ENCODE measurements at regions not wholly inside any gene's neighbourhood (a gene's known extent, or its start where the extent isn't known, plus 50 kb on each side); places are given as distances from the start of the nearest gene placed in this dataset.

GRCh38 chr20:36093025-36093803, 61.3 kb upstream of the EPB41L1 start:
- Histone ChIP-seq H2AFZ (ENCODE audit: low read depth, low read length) (peak overlapping the region; percentile 54), H3F3A (ENCODE audit: insufficient read depth, low read length, poor library complexity, severe bottlenecking) (peaks cover 4% of the 10 kb centered on the region), H3K9me3 (ENCODE audit: low read length) (no peaks in the 10 kb centered on the region), H3K4me2 (ENCODE audit: low read length) (peak overlapping the region; percentile 10), H3K9ac (ENCODE audit: low read length) (peak overlapping the region; percentile 97), H3K36me3 (ENCODE audit: insufficient read depth, low read length) (no peaks in the 10 kb centered on the region), H3K79me2 (replicated peaks; ENCODE audit: insufficient read depth, low read length) (peaks cover 36% of the 10 kb centered on the region), H3K27me3 (ENCODE audit: insufficient read depth, low read depth, low read length) (peaks cover 5% of the 10 kb centered on the region), H3K9me2 (ENCODE audit: insufficient read depth, low read length) (no peaks in the 10 kb centered on the region), H4K20me1 (ENCODE audit: insufficient read depth) (no peaks in the 10 kb centered on the region), H3K4me3 (ENCODE audit: low read length) (peak overlapping the region; percentile 74), H3K27ac (ENCODE audit: low read length) (peak overlapping the region; percentile 96)
- TF ChIP-seq CTCF (IDR thresholded peaks at IDR 0.05; ENCODE audit: poor library complexity, severe bottlenecking): no peak
- peak; percentile 58 for TF ChIP-seq TAF1 (IDR thresholded peaks at IDR 0.05; ENCODE audit: low read depth)
- TF ChIP-seq, protein P1, sequence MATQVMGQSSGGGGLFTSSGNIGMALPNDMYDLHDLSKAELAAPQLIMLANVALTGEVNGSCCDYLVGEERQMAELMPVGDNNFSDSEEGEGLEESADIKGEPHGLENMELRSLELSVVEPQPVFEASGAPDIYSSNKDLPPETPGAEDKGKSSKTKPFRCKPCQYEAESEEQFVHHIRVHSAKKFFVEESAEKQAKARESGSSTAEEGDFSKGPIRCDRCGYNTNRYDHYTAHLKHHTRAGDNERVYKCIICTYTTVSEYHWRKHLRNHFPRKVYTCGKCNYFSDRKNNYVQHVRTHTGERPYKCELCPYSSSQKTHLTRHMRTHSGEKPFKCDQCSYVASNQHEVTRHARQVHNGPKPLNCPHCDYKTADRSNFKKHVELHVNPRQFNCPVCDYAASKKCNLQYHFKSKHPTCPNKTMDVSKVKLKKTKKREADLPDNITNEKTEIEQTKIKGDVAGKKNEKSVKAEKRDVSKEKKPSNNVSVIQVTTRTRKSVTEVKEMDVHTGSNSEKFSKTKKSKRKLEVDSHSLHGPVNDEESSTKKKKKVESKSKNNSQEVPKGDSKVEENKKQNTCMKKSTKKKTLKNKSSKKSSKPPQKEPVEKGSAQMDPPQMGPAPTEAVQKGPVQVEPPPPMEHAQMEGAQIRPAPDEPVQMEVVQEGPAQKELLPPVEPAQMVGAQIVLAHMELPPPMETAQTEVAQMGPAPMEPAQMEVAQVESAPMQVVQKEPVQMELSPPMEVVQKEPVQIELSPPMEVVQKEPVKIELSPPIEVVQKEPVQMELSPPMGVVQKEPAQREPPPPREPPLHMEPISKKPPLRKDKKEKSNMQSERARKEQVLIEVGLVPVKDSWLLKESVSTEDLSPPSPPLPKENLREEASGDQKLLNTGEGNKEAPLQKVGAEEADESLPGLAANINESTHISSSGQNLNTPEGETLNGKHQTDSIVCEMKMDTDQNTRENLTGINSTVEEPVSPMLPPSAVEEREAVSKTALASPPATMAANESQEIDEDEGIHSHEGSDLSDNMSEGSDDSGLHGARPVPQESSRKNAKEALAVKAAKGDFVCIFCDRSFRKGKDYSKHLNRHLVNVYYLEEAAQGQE (IDR thresholded peaks at IDR 0.05; ENCODE audit: borderline replicate concordance): peak; percentile 99
- TF ChIP-seq MXI1 (conservative IDR thresholded peaks at IDR 0.05; ENCODE audit: poor library complexity, severe bottlenecking): peak; percentile 75
- TF ChIP-seq RAD21 (conservative IDR thresholded peaks at IDR 0.05): no peak
- TF ChIP-seq EP300 (conservative IDR thresholded peaks at IDR 0.05; ENCODE audit: poor library complexity, severe bottlenecking): peak; percentile 9
- peak; percentile 65 for TF ChIP-seq POLR2AphosphoS5 (IDR thresholded peaks at IDR 0.05)
- TF ChIP-seq SMC3 (conservative IDR thresholded peaks at IDR 0.05; ENCODE audit: poor library complexity): no peak
- no peak for TF ChIP-seq EZH2 (IDR thresholded peaks at IDR 0.05; ENCODE audit: borderline replicate concordance, insufficient read depth, low read length, poor library complexity, severe bottlenecking)

GRCh38 chr20:36093804-36094145, 60.8 kb upstream of the EPB41L1 start:
- Histone ChIP-seq H3K9me2 (ENCODE audit: insufficient read depth, low read length) (no peaks in the 10 kb centered on the region), H3K4me3 (ENCODE audit: low read length) (peak overlapping the region; percentile 74), H3K36me3 (ENCODE audit: insufficient read depth, low read length) (no peaks in the 10 kb centered on the region), H3K9ac (ENCODE audit: low read length) (peak overlapping the region; percentile 97), H4K20me1 (ENCODE audit: insufficient read depth) (no peaks in the 10 kb centered on the region), H3K9me3 (ENCODE audit: low read length) (no peaks in the 10 kb centered on the region), H3K4me2 (ENCODE audit: low read length) (peak overlapping the region; percentile 5), H2AFZ (ENCODE audit: low read depth, low read length) (peak overlapping the region; percentile 54), H3K79me2 (replicated peaks; ENCODE audit: insufficient read depth, low read length) (peaks cover 36% of the 10 kb centered on the region), H3K27me3 (ENCODE audit: insufficient read depth, low read depth, low read length) (peaks cover 5% of the 10 kb centered on the region), H3K27ac (ENCODE audit: low read length) (peak overlapping the region; percentile 96), H3F3A (ENCODE audit: insufficient read depth, low read length, poor library complexity, severe bottlenecking) (peaks cover 4% of the 10 kb centered on the region)
- no peak for TF ChIP-seq SMC3 (conservative IDR thresholded peaks at IDR 0.05; ENCODE audit: poor library complexity)
- TF ChIP-seq EP300 (conservative IDR thresholded peaks at IDR 0.05; ENCODE audit: poor library complexity, severe bottlenecking): peak; percentile 3

All from neural cell (in vitro differentiated cells).